Vagina (tissue), 2 donors: ENCODE measurements at regions not wholly inside any gene's neighbourhood (a gene's known extent, or its start where the extent isn't known, plus 50 kb on each side); places are given as distances from the start of the nearest gene placed in this dataset.

Source experiments
- DNase-seq, 2 donors: peaks; one replicate each; pipeline ENCODE4 v3.0.0-alpha.2; 2017; ENCODE audit errors: extremely low spot score in 2 of 2
- H3K27ac ChIP-seq: fragments of 200-600 bp; sonication (generic); one replicate; pipeline ENCODE4 v1.5.1; 2019
- H3K27me3 ChIP-seq: fragments of 200-600 bp; sonication (generic); one replicate; pipeline ENCODE4 v1.5.1; 2019
- H3K36me3 ChIP-seq, 2 donors: fragments of 200-600 bp; sonication (generic); one replicate each; pipeline ENCODE4 v1.5.1; 2017 to 2019
- H3K4me1 ChIP-seq: fragments of 200-600 bp; sonication (generic); one replicate; pipeline ENCODE4 v1.5.1; 2019
- H3K4me3 ChIP-seq, 2 donors: fragments of 200-600 bp; sonication (generic); 1 replicate in 1 of 2; 2 replicates in 1 of 2; pipeline ENCODE4 v1.5.1; 2016 to 2019
- H3K9me3 ChIP-seq: fragments of 200-600 bp; sonication (generic); one replicate; pipeline ENCODE4 v1.5.1; 2019
- POLR2A ChIP-seq, 2 donors: fragments of 450-650 bp; IDR thresholded peaks; one replicate each; pipeline ENCODE4 v1.6.1; 2017; ENCODE audit warnings: antibody characterized with exemption in 2 of 2, mild to moderate bottlenecking in 2 of 2, moderate library complexity in 2 of 2
- POLR2AphosphoS5 ChIP-seq, 2 donors: sonication (generic); formaldehyde crosslinking; IDR thresholded peaks; one replicate each; pipeline ENCODE4 v1.9.0; 2017; ENCODE audit warnings: antibody characterized with exemption in 2 of 2, mild to moderate bottlenecking in 2 of 2, low read depth in 1 of 2; ENCODE audit not compliant: insufficient read depth in 1 of 2
- intact Hi-C: fragments of 100-400 bp; cut with DNase I; formaldehyde crosslinking; loops from one replicate; pipeline ENCODE4 v1.15.1; 2023
- TF ChIP-seq, protein P1 (sequence below), 3 experiments: fragments of 450-650 bp in 2 of 3; fragments of 200-600 bp in 1 of 3; sonication (generic) in 1 of 3; IDR thresholded peaks; one replicate each; pipeline ENCODE4 v1.5.1; 2017 to 2019; ENCODE audit warnings: antibody characterized with exemption in 3 of 3, mild to moderate bottlenecking in 2 of 3, moderate library complexity in 2 of 3

DNA sequence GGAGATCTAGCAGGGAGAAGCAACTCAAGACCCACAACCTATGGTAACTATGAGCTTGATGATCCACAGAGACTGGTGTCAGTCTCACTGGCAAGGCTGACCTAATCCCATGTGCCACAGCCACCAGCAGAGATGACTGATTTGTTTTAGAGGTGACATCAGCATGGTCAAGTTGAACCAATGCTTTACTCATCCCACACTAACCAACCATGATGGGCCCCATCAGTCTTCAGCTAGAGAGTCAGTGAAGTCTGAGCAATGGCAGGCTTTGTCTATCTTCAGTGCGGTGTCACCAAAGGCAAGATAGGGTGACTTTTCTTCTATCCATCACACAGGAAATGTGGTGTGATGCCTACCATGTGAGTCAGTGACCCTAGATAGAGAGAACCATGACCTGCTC, 1470.7 kb downstream of the NCAM2 start:
- TF ChIP-seq POLR2A (IDR thresholded peaks at IDR 0.05) = no peak
- H3K36me3 ChIP-seq = no peaks in the 10 kb centered on the region

GRCh38 chr21:22474403-22474802, 1476.2 kb downstream of the NCAM2 start:
- intact Hi-C loops = no loop called here
- H3K36me3 ChIP-seq = no peaks in the 10 kb centered on the region

More for the DNA sequence above, 1470.7 kb downstream of the NCAM2 start:
- Histone ChIP-seq H3K27ac (no peak overlapping the region), H3K4me1 (no peaks in the 10 kb centered on the region), H3K9me3 (no peaks in the 10 kb centered on the region), H3K4me3 (no peak overlapping the region), H3K27me3 (no peaks in the 10 kb centered on the region)
- DNase-seq = no peak
- intact Hi-C loops = no loop called here

DNA sequence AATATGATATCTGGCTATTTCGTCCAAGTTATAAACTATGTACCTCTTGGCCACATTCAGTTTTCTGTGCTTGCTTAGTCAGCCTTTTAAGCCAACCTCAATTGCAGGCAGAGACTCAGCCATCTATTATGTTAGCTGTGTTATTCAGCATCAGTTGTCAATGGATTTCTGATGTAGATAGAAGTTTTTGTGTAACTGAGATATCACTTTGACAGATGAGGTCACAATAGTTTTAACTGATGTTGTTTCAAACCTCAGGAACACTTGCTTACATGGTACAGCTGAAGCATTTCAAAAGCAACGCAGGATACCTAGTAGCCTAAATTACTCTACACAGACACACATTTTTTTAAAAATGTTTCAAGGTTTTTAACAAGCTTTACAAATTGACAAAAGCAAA, 1478.0 kb downstream of the NCAM2 start:
- intact Hi-C loops = no loop called here
- DNase-seq = no peak
- Histone ChIP-seq H3K9me3 (no peaks in the 10 kb centered on the region), H3K36me3 (no peaks in the 10 kb centered on the region), H3K27ac (no peak overlapping the region), H3K27me3 (no peaks in the 10 kb centered on the region), H3K4me3 (no peak overlapping the region), H3K4me1 (no peaks in the 10 kb centered on the region)
- TF ChIP-seq POLR2A (IDR thresholded peaks at IDR 0.05) (no peak), POLR2AphosphoS5 (IDR thresholded peaks at IDR 0.05; ENCODE audit: insufficient read depth in 1 of 2, low read depth in 1 of 2) (no peak)
- TF ChIP-seq, protein P1, sequence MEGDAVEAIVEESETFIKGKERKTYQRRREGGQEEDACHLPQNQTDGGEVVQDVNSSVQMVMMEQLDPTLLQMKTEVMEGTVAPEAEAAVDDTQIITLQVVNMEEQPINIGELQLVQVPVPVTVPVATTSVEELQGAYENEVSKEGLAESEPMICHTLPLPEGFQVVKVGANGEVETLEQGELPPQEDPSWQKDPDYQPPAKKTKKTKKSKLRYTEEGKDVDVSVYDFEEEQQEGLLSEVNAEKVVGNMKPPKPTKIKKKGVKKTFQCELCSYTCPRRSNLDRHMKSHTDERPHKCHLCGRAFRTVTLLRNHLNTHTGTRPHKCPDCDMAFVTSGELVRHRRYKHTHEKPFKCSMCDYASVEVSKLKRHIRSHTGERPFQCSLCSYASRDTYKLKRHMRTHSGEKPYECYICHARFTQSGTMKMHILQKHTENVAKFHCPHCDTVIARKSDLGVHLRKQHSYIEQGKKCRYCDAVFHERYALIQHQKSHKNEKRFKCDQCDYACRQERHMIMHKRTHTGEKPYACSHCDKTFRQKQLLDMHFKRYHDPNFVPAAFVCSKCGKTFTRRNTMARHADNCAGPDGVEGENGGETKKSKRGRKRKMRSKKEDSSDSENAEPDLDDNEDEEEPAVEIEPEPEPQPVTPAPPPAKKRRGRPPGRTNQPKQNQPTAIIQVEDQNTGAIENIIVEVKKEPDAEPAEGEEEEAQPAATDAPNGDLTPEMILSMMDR (IDR thresholded peaks at IDR 0.05) = no peak

More at GRCh38 chr21:22474403-22474802, 1476.2 kb downstream of the NCAM2 start:
- Histone ChIP-seq H3K27ac (no peak overlapping the region), H3K4me3 (no peak overlapping the region), H3K9me3 (no peaks in the 10 kb centered on the region), H3K4me1 (no peaks in the 10 kb centered on the region), H3K27me3 (no peaks in the 10 kb centered on the region)
- no peak for TF ChIP-seq POLR2A (IDR thresholded peaks at IDR 0.05)
- TF ChIP-seq, protein P1 (IDR thresholded peaks at IDR 0.05) = no peak
- TF ChIP-seq POLR2AphosphoS5 (IDR thresholded peaks at IDR 0.05; ENCODE audit: insufficient read depth in 1 of 2, low read depth in 1 of 2) = no peak
- DNase-seq = no peak

- TF ChIP-seq POLR2A (IDR thresholded peaks at IDR 0.05) (no peak), POLR2AphosphoS5 (IDR thresholded peaks at IDR 0.05; ENCODE audit: insufficient read depth in 1 of 2, low read depth in 1 of 2) (no peak)
- TF ChIP-seq, protein P1 (IDR thresholded peaks at IDR 0.05) = no peak
- no peak for DNase-seq
- no peaks in the 10 kb centered on the region for H3K4me1 ChIP-seq
- no peaks in the 10 kb centered on the region for H3K27me3 ChIP-seq
- no peaks in the 10 kb centered on the region for H3K36me3 ChIP-seq
- H3K9me3 ChIP-seq = no peaks in the 10 kb centered on the region
- H3K4me3 ChIP-seq = no peak overlapping the region
- intact Hi-C loops = no loop called here
- no peak overlapping the region for H3K27ac ChIP-seq
These were observed 1478.8 kb downstream of the NCAM2 start for GRCh38 chr21:22476726-22477646.

DNA sequence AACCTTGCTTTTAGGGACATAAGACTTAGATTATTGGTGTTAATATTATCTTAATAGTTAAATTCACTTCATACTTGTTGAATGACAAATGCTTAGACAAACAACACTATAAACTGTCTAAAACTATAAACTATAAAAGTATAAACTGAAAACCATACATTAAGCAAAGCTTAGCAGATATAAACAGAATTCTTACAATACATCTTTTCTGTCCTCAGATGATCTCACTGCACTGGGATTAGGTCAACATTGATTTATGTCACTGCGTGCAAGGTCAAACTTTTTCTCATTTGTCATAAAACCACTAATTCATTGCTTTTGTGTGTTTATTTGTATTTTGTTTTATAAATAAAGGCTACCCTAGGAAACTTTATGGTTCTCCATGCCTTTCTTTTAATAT, 1491.8 kb downstream of the NCAM2 start:
- Histone ChIP-seq H3K27ac (no peak overlapping the region), H3K27me3 (no peaks in the 10 kb centered on the region), H3K4me3 (no peak overlapping the region), H3K36me3 (no peaks in the 10 kb centered on the region), H3K4me1 (no peaks in the 10 kb centered on the region), H3K9me3 (no peaks in the 10 kb centered on the region)
- intact Hi-C loops = no loop called here
- TF ChIP-seq, protein P1 (IDR thresholded peaks at IDR 0.05) = no peak
- TF ChIP-seq POLR2A (IDR thresholded peaks at IDR 0.05) = no peak
- TF ChIP-seq POLR2AphosphoS5 (IDR thresholded peaks at IDR 0.05; ENCODE audit: insufficient read depth in 1 of 2, low read depth in 1 of 2) = no peak
- DNase-seq = no peak
